Activated CD4-positive, alpha-beta T cell treated with anti-CD3 and anti-CD28 coated beads, Interleukin-2, amount 50 U/mL, for 4 hours (primary cell): ENCODE measurements at regions not wholly inside any gene's neighbourhood (a gene's known extent, or its start where the extent isn't known, plus 50 kb on each side); places are given as distances from the start of the nearest gene placed in this dataset.
"Not testable (repeated sequence)": the region's sequence is repeated elsewhere in the genome, so short reads cannot be mapped to it uniquely, and the experiment has no call there.

Source experiments
- DNase-seq, 2 experiments: peaks; one replicate each; pipeline ENCODE4 v3.0.0-alpha.2; 2020

DNA sequence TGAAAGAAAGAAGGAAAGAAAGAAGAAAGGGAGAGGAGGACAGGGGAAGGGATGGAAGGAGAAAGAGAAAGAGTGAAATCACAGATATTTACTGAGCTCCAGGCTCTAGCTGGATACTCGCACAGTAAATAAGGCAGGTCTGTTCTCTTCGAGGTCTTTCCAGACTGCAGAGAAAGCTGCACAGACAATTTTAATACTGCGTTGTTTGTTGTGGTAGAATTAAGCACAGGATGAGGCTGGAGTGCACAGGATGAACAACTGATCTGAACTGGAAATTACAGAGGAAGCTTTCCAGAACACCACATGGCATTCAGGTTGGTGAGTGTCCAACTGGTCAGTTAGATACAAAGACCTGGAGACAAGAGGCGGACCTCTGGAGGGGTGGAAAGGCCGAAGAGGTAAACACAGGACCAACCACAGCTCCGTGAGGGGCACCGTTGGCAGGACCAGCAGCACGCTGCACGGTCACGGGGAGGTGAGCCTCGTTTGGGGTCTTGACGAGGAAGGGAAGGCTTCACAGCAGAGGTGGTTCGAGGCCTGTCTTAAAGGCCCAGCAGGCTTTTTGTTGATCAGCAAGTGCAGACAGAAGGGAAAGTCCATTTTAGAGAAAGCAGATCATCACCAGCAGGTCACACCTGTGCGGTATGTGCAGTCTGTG is 121.7 kb downstream of the ATP6V0E2 start:
- not testable (repeated sequence) for DNase-seq

DNA sequence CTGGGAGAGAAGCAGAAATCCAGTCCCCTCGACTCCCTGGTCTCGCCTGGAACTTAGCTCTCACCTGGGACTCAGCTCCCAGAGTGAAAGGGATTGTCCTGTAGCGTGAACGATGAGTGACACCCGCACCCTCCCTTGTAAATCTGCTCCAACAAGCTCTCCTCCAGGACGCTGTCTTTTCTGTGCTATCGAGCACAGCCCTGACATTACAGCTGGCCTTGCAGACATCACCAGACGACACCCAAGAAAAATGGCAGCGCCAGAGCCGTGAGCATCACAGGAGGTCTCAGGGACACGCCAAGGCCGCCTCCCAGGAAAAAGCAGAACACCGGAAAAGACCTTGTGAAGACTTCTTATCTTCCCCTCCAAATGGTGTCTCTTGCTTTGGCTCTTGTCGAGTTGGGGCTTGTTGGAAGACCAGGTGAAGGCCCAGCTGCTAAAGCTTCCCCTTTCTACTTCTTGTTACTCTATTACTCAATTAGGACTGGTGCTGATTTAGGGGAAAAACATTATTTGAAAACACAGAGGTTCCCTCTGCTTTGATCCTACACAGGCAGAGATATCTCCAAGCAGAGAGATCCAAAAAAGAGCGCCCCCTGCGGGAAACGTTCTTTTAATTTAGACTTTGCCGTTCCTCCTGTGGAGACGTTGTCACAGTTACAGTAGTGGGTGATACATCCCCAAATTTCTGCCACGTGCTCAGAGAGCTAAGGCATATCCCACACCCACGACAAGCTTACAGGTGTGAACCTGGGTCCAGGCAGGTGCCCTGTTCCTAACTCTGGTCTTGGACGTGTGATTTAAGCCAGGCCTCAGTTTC is 127.2 kb downstream of the ATP6V0E2 start:
- not testable (repeated sequence) for DNase-seq

DNA sequence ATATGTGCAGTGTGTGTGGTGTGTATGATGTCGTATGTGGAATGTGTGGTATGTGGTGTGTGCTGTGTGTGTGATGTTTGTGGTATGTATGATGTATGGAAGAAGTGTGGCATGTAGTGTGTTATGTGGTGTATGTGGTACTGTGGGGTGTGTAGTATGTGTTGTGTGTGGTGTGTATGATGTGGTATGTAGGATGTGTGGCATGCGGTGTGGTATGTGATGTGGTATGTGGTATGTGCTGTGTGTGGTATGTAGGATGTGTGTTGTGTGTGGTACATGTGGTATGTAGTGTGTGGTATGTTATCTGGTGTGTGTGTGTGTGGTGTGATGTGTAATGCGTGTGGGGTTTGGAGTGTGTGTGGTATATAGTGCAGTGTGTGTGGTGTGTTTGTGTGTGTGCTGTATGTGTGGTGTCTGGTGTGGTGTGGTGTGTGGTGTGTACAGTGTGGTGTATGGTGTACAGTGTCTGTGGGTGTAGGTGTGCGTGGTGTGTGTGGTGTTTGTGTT is 129.6 kb downstream of the ATP6V0E2 start:
- no peak for DNase-seq

DNA sequence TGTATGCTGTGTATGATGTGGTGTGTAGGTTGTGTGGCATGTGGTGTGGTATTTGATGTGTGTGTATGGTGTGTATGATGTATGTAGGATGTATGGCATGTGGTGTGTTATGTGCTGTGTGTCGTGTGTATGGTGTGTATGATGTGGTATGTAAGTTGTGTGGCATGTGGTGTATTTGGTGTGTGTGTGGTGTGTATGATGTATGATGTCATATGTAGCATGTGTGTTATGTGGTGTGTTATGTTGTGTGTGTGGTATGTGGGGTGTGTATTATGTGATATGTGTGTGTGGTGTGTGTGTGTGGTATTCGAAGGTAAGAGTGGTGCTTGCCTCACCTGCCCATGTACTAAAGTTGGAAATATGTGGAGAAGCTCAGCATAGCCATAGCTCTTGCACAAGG is 130.2 kb downstream of the ATP6V0E2 start:
- not testable (repeated sequence) for DNase-seq

DNA sequence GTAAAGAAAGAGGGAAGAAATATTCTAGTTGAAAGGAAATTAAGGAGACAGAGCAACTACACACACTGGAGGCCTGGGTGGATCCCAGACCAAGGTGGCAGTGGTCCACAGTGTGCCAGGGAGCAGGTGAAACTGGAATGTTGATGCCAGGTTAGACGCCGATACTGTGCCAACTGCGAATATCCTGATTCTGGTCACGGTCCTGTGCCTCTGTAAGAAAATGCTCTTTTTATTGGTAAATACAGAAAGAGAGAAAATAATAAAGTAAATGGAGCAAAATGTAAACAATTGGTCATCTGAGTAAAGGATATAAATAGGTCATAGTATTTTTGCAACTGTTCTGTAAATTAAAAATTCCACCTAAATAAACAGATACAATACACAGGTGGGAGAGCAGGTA is 131.1 kb downstream of the ATP6V0E2 start:
- DNase-seq: not testable (repeated sequence)

DNA sequence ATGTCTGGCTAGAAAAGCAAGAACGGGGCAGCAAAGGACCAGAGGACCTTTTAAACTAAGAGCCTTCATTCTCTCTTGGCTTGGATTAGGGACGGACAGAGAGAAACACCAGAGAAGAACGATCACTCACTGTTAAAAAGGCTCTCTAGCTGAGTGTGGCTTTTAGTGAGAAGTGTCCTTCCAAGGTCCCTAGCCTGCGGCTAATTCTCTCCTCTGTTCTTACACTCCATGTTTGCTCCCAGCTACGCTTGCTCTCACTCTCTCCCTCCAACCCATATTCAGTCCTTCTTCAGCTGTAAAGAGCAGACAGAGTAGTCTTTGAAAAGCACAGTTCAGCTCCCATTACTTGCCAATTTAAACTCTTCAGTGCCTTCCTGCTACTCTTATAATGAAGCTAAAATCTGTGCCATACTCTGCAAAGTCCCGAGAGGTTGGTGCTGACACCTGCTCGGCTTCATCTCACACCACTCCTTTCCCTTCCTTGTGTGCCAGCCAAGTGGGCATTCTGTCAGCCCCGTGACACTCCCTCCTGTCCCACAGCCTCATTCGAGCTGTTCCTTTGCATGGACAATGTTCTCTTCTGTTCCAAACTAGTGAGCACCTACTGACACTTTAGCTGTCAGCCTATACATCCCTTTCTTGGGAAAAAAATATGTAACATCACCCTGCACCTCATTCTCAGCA is 136.0 kb downstream of the ATP6V0E2 start:
- not testable (repeated sequence) for DNase-seq

DNA sequence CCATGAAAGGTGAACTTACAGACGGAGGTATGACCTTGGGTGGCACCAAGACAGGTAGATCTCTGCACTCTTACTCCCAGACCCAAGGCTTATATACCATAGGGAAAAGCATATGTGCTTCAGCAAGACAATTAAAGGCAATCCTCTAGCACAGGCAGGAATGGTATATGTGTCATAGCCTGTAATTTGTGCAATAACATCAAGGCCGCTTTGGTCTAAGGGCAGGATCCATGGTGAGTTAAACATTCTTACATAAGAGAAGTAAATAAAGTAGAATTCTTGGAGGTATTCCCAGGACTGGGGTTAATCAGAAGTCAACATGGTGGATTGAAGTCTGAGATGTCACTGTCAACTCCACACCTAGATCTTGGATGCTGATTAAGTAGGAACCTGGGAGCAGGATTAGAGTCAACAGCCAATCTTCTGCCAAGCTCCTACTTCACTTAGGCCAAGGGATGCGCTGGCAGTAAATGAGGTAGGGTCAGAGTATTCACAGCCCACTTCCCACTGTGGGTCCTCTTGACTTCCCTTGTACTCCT is 143.0 kb downstream of the ATP6V0E2 start:
- DNase-seq: not testable (repeated sequence)

DNA sequence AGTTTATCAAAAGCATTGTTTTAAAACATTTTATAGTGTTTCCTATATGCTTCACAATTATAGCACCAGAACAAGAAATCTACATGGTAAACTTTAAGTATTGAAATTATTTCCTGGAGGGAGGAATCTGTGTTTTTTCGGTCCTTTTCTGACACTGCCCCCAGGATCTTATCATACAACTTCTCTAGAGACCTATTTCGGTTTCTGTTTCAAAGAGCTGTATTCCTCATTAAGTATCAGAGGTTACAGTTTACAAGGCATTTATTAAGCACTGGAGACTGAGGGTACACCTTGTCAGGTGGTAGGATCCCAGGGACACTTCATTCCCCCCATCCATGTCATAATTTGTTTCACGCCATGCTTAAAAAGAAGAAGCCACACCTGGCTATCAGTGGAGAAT is 146.4 kb downstream of the ATP6V0E2 start:
- not testable (repeated sequence) for DNase-seq

DNA sequence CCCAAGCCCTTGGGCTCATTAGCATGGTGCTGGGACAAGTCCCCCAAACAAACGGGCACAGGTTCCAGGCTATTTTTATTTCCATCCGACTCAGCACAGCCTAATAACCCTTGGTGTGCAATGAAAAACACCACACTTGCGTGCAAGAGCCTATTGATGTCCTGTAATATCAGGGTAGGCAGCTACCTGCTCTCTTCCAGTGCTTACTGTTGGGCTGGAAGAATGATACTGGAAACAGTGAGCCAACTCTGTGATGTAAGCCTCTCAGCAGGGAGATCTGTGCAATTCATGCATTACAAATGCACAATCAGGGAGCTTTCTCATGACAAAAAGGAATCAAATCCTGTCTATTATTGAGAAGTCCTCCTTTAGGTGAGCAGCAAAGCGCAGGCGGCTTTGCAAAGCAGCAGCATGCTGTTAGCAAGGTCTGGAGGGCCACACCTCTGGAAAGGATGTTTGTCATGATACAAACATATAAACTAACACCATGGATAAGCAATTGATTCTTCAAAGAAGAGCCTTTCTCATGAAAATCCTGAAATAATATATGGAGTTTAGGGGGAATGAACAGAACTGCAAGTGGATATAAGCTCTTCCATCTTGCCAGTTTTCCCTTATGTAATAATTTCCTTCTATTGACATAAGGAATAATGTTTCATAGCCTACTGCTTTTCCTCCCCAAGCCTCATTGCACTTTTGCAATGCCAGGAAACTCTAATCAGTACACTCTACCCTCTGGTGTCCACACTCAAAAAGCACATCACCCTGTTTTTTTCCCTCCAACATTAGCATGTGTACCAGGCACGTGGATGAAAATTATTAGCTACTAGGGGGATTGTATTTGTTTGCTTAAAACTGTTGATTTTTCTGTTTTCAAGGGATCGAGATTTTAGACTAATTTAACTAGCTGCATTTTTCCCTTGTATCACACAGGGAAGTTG is 151.1 kb downstream of the ATP6V0E2 start:
- not testable (repeated sequence) for DNase-seq

DNA sequence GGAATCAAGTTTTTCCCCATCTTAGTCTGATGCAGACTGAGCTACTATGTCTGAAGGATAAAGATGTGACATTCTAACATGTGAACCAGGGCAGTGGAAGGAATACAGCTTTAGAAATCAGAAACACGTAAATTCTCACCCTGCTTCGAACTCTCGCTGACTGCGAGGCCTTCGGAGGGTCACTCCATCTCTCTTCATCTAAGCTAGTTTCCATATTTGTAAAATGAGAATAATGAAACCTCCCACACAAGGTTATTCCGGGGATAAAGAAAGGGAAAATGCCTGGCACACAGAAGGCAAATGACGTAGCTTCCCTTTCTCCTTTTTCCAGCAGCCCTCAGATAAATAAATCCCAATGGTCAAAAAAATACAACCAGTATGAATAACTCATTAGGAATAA is 152.0 kb downstream of the ATP6V0E2 start:
- not testable (repeated sequence) for DNase-seq

DNA sequence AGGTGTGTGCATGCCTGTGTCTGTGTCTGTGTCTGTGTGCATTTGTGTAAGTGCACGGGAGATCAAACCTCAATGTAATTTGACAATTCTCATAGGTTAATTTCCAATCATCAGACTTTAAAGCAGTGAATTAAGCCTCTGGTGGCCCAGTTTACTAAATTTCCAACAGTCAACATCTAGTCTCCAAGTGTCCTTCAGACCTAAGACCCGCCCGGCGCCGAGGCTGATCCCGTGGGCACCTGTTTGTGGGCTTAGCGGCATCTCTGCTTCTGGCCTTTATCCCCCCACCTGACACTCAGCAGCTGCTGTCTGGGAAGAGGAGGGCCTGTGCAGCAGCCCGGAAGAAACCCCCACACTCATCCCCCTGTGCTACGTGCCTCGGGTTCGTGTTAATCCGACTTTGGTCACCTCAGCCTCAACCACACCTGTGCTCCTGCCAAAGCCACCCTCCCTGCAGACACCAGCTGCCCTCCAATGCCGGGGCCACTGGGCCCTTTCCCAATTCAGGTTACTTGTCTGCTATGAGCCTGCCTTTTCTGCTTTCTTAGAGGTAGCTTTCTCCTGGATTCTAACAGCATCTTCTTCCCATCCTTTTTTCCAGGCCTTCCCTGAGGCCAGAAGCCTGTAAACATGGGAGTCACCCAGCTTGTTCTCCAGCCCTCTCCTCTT is 154.7 kb downstream of the ATP6V0E2 start:
- DNase-seq: not testable (repeated sequence)

DNA sequence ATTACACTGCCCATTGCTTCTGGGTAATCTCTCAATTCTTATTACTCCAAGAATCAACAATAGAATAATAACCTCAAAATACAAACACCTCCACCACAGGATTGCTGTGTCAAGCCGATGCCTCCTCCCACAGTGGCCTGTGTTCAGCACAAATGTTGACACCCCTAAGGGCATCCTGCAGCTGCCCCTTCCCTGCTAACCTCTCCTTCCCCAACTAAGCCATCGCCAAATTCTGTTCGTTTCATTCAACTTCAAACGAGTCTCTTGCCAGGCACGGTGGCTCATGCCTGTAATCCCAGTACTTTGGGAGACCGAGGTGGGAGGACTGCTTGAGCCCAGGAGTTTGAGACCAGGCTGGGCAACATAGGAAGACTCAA is 155.2 kb downstream of the ATP6V0E2 start:
- DNase-seq: not testable (repeated sequence)

DNA sequence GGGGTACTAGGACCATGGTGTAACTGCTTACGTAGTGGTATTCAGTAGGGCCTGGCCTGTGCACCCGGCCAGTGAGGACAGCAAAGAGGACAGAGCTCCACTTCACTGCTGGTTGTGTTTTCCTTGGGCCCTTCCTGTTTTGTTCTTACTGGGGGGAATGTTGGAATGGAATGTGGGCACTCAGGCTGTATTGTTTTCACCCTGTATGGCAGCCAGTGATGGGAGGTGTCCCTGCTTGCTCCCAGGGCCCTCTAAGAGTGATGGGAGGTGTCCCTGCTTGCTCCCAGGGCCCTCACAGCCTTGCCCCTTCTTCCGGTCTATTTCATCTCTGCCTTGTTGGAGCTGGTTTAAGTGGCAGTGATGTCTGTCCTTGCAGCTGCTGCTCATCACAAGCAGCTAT is 158.0 kb downstream of the ATP6V0E2 start:
- DNase-seq: not testable (repeated sequence)

DNA sequence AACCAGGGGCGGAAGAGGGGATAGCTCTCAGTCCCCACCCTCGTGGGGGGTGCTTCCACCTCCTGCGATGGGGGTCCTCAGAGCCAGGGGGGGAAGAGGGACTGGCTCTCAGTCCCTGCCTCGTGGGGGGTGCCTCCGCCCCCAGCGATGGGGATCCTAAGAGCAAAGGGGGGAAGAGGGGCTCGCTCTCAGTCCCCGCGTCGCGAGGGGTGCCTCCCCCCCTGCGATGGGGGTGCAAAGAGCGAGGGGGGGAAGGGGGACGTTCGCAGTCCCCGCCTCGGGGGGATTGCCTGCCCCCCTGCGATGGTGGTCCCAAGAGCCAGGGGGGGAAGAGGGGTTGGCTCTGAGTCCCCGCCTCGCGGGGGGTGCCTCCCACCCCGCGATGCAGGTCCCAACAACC is 159.9 kb downstream of the ATP6V0E2 start:
- DNase-seq: not testable (repeated sequence)

DNA sequence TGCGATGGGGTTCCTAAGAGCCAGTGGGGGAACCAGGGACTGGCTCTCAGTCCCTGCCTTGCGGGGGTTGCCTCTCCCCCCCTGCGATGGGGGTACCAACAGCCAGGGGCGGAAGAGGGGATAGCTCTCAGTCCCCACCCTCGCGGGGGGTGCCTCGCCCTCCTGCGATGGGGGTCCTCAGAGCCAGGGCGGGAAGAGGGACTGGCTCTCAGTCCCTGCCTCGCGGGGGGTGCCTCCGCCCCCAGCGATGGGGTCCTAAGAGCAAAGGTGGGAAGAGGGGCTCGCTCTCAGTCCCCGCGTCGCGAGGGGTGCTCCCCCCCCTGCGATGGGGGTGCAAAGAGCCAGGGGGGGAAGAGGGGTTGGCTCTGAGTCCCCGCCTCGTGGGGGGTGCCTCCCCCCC is 162.0 kb downstream of the ATP6V0E2 start:
- DNase-seq: not testable (repeated sequence)

DNA sequence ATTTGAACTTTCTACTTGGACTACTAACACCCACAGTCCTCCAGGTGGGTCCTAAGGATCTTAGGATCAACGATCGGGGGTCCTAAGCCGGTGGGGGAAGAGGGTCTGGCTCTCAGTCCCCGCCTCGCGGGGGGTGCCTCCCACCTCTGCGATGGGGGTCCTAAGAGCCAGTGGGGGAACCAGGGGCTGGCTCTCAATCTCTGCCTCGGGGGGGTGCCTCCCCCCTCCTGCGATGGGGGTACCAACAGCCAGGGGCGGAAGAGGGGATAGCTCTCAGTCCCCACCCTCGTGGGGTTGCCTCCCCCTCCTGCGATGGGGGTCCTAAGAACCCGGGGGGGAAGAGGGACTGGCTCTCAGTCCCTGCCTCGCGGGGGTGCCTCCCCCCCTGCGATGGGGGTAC is 165.3 kb downstream of the ATP6V0E2 start:
- not testable (repeated sequence) for DNase-seq

DNA sequence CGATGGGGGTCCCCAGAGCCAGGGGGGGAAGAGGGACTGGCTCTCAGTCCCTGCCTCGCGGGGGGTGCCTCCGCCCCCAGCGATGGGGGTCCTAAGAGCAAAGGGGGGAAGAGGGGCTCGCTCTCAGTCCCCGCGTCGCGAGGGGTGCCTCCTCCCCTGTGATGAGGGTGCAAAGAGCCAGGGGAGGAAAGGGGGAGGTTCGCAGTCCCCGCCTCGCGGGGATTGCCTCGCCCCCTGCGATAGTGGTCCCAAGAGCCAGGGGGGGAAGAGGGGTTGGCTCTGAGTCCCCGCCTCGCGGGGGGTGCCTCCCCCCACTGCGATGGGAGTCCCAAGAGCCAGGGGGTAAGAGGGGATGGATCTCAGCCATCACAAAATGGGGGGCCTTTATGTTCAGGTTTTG is 168.5 kb downstream of the ATP6V0E2 start:
- not testable (repeated sequence) for DNase-seq

DNA sequence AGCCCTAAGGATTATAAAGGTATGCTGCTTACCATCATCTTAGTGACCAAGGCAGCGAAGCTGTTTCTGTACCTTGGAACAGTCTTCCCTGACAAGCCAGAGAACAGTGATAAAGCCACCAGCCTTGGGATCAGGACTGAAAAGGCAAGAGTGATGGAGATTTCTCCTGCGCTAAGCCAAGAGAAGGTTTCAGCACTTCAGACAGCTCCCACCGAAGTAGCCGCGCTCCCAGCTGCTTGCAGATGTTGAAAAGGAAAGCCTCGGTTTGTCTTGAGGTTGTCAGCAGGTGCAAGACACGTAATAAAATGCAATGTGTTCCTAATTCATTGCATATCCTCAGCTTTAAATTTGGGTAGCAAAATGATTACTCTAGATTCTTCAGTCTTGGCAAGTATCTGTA is 171.0 kb downstream of the ATP6V0E2 start:
- DNase-seq: not testable (repeated sequence)

DNA sequence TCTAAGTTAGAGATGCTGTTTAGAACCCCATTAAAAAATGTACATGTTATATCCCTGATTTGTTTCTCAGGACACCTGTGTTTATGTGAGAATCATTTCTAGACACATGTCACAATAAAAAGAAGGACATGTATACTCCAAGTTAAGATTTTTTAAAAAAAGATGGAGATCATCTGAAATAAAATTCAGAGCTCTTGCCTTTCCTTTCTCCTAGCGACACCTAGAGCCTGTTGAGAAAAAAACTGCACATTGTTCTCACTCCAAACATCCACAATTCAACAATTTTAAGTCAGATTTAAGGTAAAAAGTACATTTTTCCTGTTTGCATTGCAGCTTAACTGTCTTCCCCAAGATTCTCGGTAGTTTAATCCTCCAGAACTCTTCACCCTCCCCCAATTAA is 171.8 kb downstream of the ATP6V0E2 start:
- DNase-seq: not testable (repeated sequence)

DNA sequence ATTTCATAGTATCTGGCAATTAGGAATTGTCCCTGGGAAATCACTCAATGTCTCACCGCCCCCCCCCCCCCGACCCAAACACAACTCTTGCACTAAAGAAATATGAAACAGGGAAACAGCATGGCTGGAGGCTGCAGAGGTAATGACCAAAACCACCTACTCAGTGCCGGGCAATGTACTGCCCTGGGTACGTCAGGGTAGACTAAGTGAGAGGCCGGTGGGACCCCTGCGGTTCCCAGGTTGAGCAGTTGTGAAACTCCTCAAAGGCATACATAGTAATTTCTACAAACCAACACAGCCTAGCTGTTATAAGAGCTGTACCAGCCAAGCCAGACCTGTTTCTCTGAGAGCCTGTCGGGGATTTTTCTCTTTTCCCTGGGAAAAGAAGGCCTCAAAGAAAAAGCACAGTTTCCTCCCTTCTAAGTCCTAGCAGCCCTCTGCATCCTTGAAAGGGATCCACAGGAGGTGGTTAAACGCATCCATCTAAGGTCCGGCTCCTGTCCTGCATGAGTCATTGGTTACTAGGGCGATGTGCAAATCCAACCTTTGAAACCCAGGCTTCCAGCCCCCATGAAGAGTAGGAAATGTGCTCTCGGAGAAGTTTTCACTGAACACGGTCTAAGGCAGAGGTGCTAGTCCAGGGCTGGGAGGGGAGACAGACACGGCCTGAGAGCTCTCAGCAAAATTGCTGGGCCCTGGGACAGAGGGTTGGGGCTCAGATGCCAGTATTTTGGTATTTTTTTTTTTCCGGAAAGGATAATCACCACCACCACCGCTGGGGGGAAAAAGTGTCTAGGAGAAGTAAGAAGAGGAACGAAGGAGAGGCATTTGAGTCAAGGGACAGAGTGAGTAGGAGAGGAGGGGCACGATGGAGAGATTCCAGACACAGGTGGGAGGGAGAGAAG is 172.8 kb downstream of the ATP6V0E2 start:
- DNase-seq: not testable (repeated sequence)
